ENCODE measurements at regions not wholly inside any gene's neighbourhood (a gene's known extent, or its start where the extent isn't known, plus 50 kb on each side); places are given as distances from the start of the nearest gene placed in this dataset.
A peak's percentile ranks its signal among the peaks of the same experiment; 100 is the strongest.
"Not testable (repeated sequence)": the region's sequence is repeated elsewhere in the genome, so short reads cannot be mapped to it uniquely, and the experiment has no call there.

- H3K4me2 ChIP-seq; H3K9ac ChIP-seq; H3K9me3 ChIP-seq; H3K27ac ChIP-seq (ENCODE audit: low read depth in 2 of 2, low read length in 1 of 2); H3K9me2 ChIP-seq; H3K27me3 ChIP-seq (ENCODE audit: insufficient read depth); H3K4me3 ChIP-seq (ENCODE audit: low read depth in 2 of 2, low read length in 1 of 2); H3K36me3 ChIP-seq (replicated peaks in 1 of 2; ENCODE audit: control insufficient read depth in 1 of 2, insufficient read depth in 2 of 2, low read length in 1 of 2); H4K20me1 ChIP-seq (ENCODE audit: insufficient read depth); CTCF ChIA-PET; H3F3A ChIP-seq (replicated peaks; ENCODE audit: insufficient read depth); H3K4me1 ChIP-seq (ENCODE audit: control insufficient read depth in 1 of 2, insufficient read depth in 2 of 2, low read depth in 1 of 2, low read length in 1 of 2); DNase-seq; POLR2A ChIA-PET; H2AFZ ChIP-seq (ENCODE audit: low read depth); H3K79me2 ChIP-seq (ENCODE audit: insufficient read depth): not testable (repeated sequence)
- peak; percentile 41 for TF ChIP-seq RAD21 (IDR thresholded peaks at IDR 0.05; ENCODE audit: low read length)
- WGBS (ENCODE audit: low lambda C conversion rate) = 7% methylated on average over 2 of the region's 2 CpGs
These were observed 129.6 kb downstream of the NBPF8 start for GRCh38 chr1:120544434-120544833.

GRCh38 chr1:120550335-120550734 lies 135.5 kb downstream of the NBPF8 start:
- DNase-seq; H3K4me1 ChIP-seq (ENCODE audit: control insufficient read depth in 1 of 2, insufficient read depth in 2 of 2, low read depth in 1 of 2, low read length in 1 of 2); H2AFZ ChIP-seq (ENCODE audit: low read depth); H3K9ac ChIP-seq; H3K27me3 ChIP-seq (ENCODE audit: insufficient read depth); H4K20me1 ChIP-seq (ENCODE audit: insufficient read depth); CTCF ChIA-PET; H3K36me3 ChIP-seq (replicated peaks in 1 of 2; ENCODE audit: control insufficient read depth in 1 of 2, insufficient read depth in 2 of 2, low read length in 1 of 2); POLR2A ChIA-PET; H3K9me2 ChIP-seq; H3K79me2 ChIP-seq (ENCODE audit: insufficient read depth); H3K27ac ChIP-seq (ENCODE audit: low read depth in 2 of 2, low read length in 1 of 2); H3K9me3 ChIP-seq; H3F3A ChIP-seq (replicated peaks; ENCODE audit: insufficient read depth); H3K4me3 ChIP-seq (ENCODE audit: low read depth in 2 of 2, low read length in 1 of 2); H3K4me2 ChIP-seq: not testable (repeated sequence)
- WGBS (ENCODE audit: low lambda C conversion rate) = 88% methylated on average over 1 of the region's 2 CpGs

DNA sequence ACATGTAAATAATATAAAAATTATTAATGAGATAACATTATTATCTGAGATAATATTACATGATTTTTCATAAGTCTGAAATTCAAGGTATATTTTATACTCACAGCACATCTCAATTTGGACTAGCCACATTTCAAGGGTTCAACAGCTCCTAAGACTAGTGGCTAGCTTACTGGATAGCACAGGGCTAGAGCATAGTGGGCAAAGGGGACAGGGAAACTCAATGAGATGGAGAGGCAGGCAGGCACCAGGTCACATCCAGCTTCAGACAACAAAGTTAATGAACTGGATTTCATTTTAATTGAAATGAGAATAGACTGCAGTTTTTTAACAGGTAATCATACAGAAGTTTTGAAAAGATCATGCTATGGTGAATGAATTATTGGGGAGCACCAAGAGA lies 137.4 kb downstream of the NBPF8 start:
- Histone ChIP-seq H3K4me2 (peak overlapping the region; percentile 33; the same call in 1 of the 2 replicates), H3K79me2 (ENCODE audit: insufficient read depth) (peaks cover 13% of the 10 kb centered on the region)
- DNase-seq; H3K36me3 ChIP-seq (replicated peaks in 1 of 2; ENCODE audit: control insufficient read depth in 1 of 2, insufficient read depth in 2 of 2, low read length in 1 of 2); H2AFZ ChIP-seq (ENCODE audit: low read depth); H3F3A ChIP-seq (replicated peaks; ENCODE audit: insufficient read depth); POLR2A ChIA-PET; CTCF ChIA-PET; H3K9ac ChIP-seq; H3K27ac ChIP-seq (ENCODE audit: low read depth in 2 of 2, low read length in 1 of 2); H3K4me1 ChIP-seq (ENCODE audit: control insufficient read depth in 1 of 2, insufficient read depth in 2 of 2, low read depth in 1 of 2, low read length in 1 of 2); H4K20me1 ChIP-seq (ENCODE audit: insufficient read depth); H3K27me3 ChIP-seq (ENCODE audit: insufficient read depth); H3K4me3 ChIP-seq (ENCODE audit: low read depth in 2 of 2, low read length in 1 of 2); H3K9me2 ChIP-seq; H3K9me3 ChIP-seq: not testable (repeated sequence)

GRCh38 chr1:120557605-120558302 lies 142.9 kb downstream of the NBPF8 start:
- H3K4me1 ChIP-seq (ENCODE audit: control insufficient read depth in 1 of 2, insufficient read depth in 2 of 2, low read depth in 1 of 2, low read length in 1 of 2); CTCF ChIA-PET; H3K9me2 ChIP-seq; H3K27me3 ChIP-seq (ENCODE audit: insufficient read depth); POLR2A ChIA-PET; H3K27ac ChIP-seq (ENCODE audit: low read depth in 2 of 2, low read length in 1 of 2); H3K9me3 ChIP-seq; H3K36me3 ChIP-seq (replicated peaks in 1 of 2; ENCODE audit: control insufficient read depth in 1 of 2, insufficient read depth in 2 of 2, low read length in 1 of 2); H2AFZ ChIP-seq (ENCODE audit: low read depth); H3K79me2 ChIP-seq (ENCODE audit: insufficient read depth); H4K20me1 ChIP-seq (ENCODE audit: insufficient read depth); H3F3A ChIP-seq (replicated peaks; ENCODE audit: insufficient read depth): not testable (repeated sequence)
- Histone ChIP-seq H3K9ac (peak overlapping the region; percentile 64; the same call in 1 of the 2 replicates), H3K4me2 (peak overlapping the region; percentile 84), H3K4me3 (ENCODE audit: low read depth in 2 of 2, low read length in 1 of 2) (peak overlapping the region in 1 of 2 experiments; percentile 55; a peak in 2 of 4 replicates)
- peak; percentile 4 for DNase-seq
- WGBS (ENCODE audit: low lambda C conversion rate) = no CpG with 5 or more reads among the region's 46 CpGs

Measured in SK-N-SH (cell line).